HEK293T (cell line): ENCODE measurements at regions not wholly inside any gene's neighbourhood (a gene's known extent, or its start where the extent isn't known, plus 50 kb on each side); places are given as distances from the start of the nearest gene placed in this dataset.

ENCODE experiments used
- ARNT ChIP-seq: fragments of 450-650 bp; IDR thresholded peaks from 2 replicates; pipeline ENCODE4 v1.6.1; 2017; ENCODE audit warnings: mild to moderate bottlenecking
- BHLHE40 ChIP-seq: fragments of 450-650 bp; IDR thresholded peaks from 2 replicates; pipeline ENCODE4 v1.6.1; 2016; ENCODE audit warnings: mild to moderate bottlenecking, moderate library complexity, borderline replicate concordance
- CTBP1 ChIP-seq: fragments of 450-650 bp; IDR thresholded peaks from 2 replicates; pipeline ENCODE4 v1.6.1; 2016; ENCODE audit warnings: borderline replicate concordance
- ELF4 ChIP-seq: fragments of 450-650 bp; IDR thresholded peaks from 2 replicates; pipeline ENCODE4 v1.6.1; 2017; ENCODE audit warnings: antibody characterized with exemption
- FOXK2 ChIP-seq: fragments of 450-650 bp; IDR thresholded peaks from 2 replicates; pipeline ENCODE4 v1.6.1; 2016; ENCODE audit warnings: mild to moderate bottlenecking
- FOXM1 ChIP-seq: fragments of 450-650 bp; IDR thresholded peaks from 2 replicates; pipeline ENCODE4 v1.6.1; 2017; ENCODE audit warnings: mild to moderate bottlenecking, borderline replicate concordance
- HDGF ChIP-seq: fragments of 450-650 bp; IDR thresholded peaks from 2 replicates; pipeline ENCODE4 v1.6.1; 2017; ENCODE audit warnings: antibody characterized with exemption, borderline replicate concordance
- L3MBTL2 ChIP-seq: fragments of 450-650 bp; conservative IDR thresholded peaks from 2 replicates; pipeline ENCODE4 v1.6.1; 2016; ENCODE audit warnings: mild to moderate bottlenecking
- LEF1 ChIP-seq: fragments of 450-650 bp; IDR thresholded peaks from 2 replicates; pipeline ENCODE4 v1.6.1; 2017; ENCODE audit warnings: mild to moderate bottlenecking, borderline replicate concordance
- NFRKB ChIP-seq: fragments of 450-650 bp; IDR thresholded peaks from 2 replicates; pipeline ENCODE4 v1.6.1; 2016; ENCODE audit warnings: mild to moderate bottlenecking, moderate library complexity
- SP1 ChIP-seq: fragments of 450-650 bp; IDR thresholded peaks from 2 replicates; pipeline ENCODE4 v1.6.1; 2017
- SUZ12 ChIP-seq: fragments of 450-650 bp; IDR thresholded peaks from 2 replicates; pipeline ENCODE4 v1.6.1; 2016; ENCODE audit warnings: mild to moderate bottlenecking
- TARDBP ChIP-seq: fragments of 450-650 bp; IDR thresholded peaks from 2 replicates; pipeline ENCODE4 v1.6.1; 2016
- ZNF384 ChIP-seq: fragments of 450-650 bp; IDR thresholded peaks from 2 replicates; pipeline ENCODE4 v1.6.1; 2016

GRCh38 chr10:81179324-81179723 lies 641.6 kb downstream of the SH2D4B start:
- TF ChIP-seq ELF4 (no peak), SP1 (no peak), LEF1 (no peak), HDGF (no peak), FOXM1 (no peak), TARDBP (no peak), ARNT (no peak), ZNF384 (no peak), FOXK2 (no peak), BHLHE40 (no peak), CTBP1 (no peak), SUZ12 (no peak), L3MBTL2 (no peak), NFRKB (no peak)
